MM.1S (cell line): ENCODE measurements at regions not wholly inside any gene's neighbourhood (a gene's known extent, or its start where the extent isn't known, plus 50 kb on each side); places are given as distances from the start of the nearest gene placed in this dataset.

Experiments used
- CTCF ChIP-seq: fragments of 300-600 bp; sonication (generic); IDR thresholded peaks from 2 replicates; pipeline ENCODE4 v1.5.1; 2016; ENCODE audit warnings: antibody characterized with exemption, low read length, mixed read lengths
- EZH2 ChIP-seq: fragments of 300-600 bp; sonication (generic); optimal IDR thresholded peaks from 2 replicates; pipeline ENCODE3; 2017; ENCODE audit warnings: low read depth, mild to moderate bottlenecking, antibody characterized with exemption, low read length, mixed read lengths

GRCh38 chr10:21079330-21079658, 182.2 kb upstream of the NEBL start:
- no peak for TF ChIP-seq CTCF
- TF ChIP-seq EZH2 = no peak
